ENCODE measurements at regions not wholly inside any gene's neighbourhood (a gene's known extent, or its start where the extent isn't known, plus 50 kb on each side); places are given as distances from the start of the nearest gene placed in this dataset.

DNA sequence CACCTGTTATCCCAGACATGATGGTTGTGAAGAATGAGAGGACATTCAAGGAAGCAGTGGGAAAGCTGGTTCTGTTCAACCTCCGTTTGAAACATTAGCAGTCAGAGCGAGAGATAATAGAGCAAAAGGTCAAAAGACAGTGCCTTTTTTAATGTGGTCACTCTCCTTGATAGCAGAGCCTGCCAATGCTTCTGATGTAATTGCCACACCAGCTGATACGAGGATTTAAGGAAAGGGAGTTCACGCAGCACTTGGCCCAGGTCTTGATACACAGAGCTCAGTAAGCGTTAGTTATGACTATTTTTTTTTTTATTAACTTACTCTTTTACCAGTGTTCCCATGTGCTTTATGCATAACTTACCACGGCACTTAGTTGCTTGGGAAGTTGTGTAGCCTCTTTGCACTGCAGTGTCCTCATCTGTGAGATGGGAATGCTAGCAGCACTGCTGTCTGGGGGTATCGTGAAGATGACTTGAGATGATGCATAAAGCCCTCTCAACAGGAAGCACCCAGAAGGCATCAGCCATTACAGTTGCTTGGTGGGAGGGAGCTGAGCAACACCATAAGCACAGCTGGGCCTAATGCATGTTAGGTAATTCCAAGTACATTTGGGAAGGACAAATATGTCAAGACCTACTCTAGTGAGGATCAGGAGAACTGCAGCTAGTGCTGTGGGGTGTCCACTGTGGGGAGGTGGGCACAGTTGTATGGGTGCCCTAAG, 123.3 kb upstream of the RASGRP1 start:
- no peaks in the 10 kb centered on the region for H3K4me1 ChIP-seq (ENCODE audit: insufficient read depth, low read length, poor library complexity, severe bottlenecking)
- no peaks in the 10 kb centered on the region for H3K27me3 ChIP-seq (replicated peaks; ENCODE audit: insufficient read depth, low read depth, low read length, poor library complexity)
- no peak overlapping the region for H3K27ac ChIP-seq (ENCODE audit: low read depth, low read length, poor library complexity, severe bottlenecking)
- H3K4me3 ChIP-seq (ENCODE audit: low read depth, low read length, poor library complexity, severe bottlenecking), result no peak overlapping the region
- ChIA-PET POLR2A (ENCODE audit: low non-redundant PET) (interaction anchor here (0.6 kb wide), 1 partner anchor 177 kb away, joined by 4 read pairs; no protein-coding TSS in a partner anchor), CTCF (interaction anchor here (1.0 to 2.0 kb wide), 3 partner anchors 12 to 248 kb away, joined by 4 to 7 read pairs (median 5); no protein-coding TSS in a partner anchor)
- TF ChIP-seq, protein P1, sequence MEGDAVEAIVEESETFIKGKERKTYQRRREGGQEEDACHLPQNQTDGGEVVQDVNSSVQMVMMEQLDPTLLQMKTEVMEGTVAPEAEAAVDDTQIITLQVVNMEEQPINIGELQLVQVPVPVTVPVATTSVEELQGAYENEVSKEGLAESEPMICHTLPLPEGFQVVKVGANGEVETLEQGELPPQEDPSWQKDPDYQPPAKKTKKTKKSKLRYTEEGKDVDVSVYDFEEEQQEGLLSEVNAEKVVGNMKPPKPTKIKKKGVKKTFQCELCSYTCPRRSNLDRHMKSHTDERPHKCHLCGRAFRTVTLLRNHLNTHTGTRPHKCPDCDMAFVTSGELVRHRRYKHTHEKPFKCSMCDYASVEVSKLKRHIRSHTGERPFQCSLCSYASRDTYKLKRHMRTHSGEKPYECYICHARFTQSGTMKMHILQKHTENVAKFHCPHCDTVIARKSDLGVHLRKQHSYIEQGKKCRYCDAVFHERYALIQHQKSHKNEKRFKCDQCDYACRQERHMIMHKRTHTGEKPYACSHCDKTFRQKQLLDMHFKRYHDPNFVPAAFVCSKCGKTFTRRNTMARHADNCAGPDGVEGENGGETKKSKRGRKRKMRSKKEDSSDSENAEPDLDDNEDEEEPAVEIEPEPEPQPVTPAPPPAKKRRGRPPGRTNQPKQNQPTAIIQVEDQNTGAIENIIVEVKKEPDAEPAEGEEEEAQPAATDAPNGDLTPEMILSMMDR (conservative IDR thresholded peaks at IDR 0.05; ENCODE audit: low read depth, low read length), result no peak
- TF ChIP-seq EZH2 (IDR thresholded peaks at IDR 0.05; ENCODE audit: borderline replicate concordance, low read depth, low read length, poor library complexity, severe bottlenecking), result no peak
- no TSS peak for BruUV-seq (replicated peaks)
- DNase-seq (ENCODE audit: low spot score), result no peak
- H3K9me3 ChIP-seq (ENCODE audit: low read depth, low read length, poor library complexity, severe bottlenecking), result no peaks in the 10 kb centered on the region
- intact Hi-C loops (cut with micrococcal nuclease; ENCODE audit: unreplicated experiment), result loop anchor here (5.0 to 10.0 kb wide), 2 partner anchors 213 to 691 kb away; no protein-coding TSS in a partner anchor
- H3K36me3 ChIP-seq (ENCODE audit: insufficient read depth, low read length, poor library complexity, severe bottlenecking), result no peaks in the 10 kb centered on the region

DNA sequence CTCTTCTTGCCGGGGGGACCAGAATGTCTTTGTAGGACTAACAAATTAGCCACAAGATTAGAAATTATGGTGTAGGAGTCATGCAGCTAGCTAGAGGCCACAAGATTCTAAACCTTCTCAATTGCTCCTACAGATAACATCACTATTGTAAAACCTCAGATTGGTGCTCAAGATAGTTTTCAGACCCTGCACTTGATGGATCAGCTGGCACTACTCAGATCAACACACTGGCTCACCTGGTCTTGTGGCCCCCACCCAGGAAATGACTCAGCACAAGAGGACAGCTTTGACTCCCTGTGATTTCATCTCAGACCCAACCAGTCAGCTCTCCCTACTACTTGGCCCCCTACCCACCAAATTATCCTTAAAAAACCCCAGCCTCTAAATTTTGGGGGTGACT, 124.1 kb upstream of the RASGRP1 start:
- Histone ChIP-seq H3K27me3 (replicated peaks; ENCODE audit: insufficient read depth, low read depth, low read length, poor library complexity) (no peaks in the 10 kb centered on the region), H3K27ac (ENCODE audit: low read depth, low read length, poor library complexity, severe bottlenecking) (no peak overlapping the region), H3K36me3 (ENCODE audit: insufficient read depth, low read length, poor library complexity, severe bottlenecking) (no peaks in the 10 kb centered on the region), H3K4me3 (ENCODE audit: low read depth, low read length, poor library complexity, severe bottlenecking) (no peak overlapping the region), H3K9me3 (ENCODE audit: low read depth, low read length, poor library complexity, severe bottlenecking) (no peaks in the 10 kb centered on the region), H3K4me1 (ENCODE audit: insufficient read depth, low read length, poor library complexity, severe bottlenecking) (no peaks in the 10 kb centered on the region)
- DNase-seq (ENCODE audit: low spot score), result no peak
- ChIA-PET CTCF (interaction anchor here (1.4 kb wide), 1 partner anchor 249 kb away, joined by 5 read pairs; no protein-coding TSS in a partner anchor), POLR2A (ENCODE audit: low non-redundant PET) (interaction anchor here (0.6 kb wide), 1 partner anchor 178 kb away, joined by 4 read pairs; no protein-coding TSS in a partner anchor)
- no TSS peak for BruUV-seq (replicated peaks)
- intact Hi-C loops (cut with micrococcal nuclease; ENCODE audit: unreplicated experiment), result loop anchor here (5.0 to 10.0 kb wide), 2 partner anchors 214 to 691 kb away; no protein-coding TSS in a partner anchor
- TF ChIP-seq EZH2 (IDR thresholded peaks at IDR 0.05; ENCODE audit: borderline replicate concordance, low read depth, low read length, poor library complexity, severe bottlenecking), result no peak
- TF ChIP-seq, protein P1 (conservative IDR thresholded peaks at IDR 0.05; ENCODE audit: low read depth, low read length), result no peak

DNA sequence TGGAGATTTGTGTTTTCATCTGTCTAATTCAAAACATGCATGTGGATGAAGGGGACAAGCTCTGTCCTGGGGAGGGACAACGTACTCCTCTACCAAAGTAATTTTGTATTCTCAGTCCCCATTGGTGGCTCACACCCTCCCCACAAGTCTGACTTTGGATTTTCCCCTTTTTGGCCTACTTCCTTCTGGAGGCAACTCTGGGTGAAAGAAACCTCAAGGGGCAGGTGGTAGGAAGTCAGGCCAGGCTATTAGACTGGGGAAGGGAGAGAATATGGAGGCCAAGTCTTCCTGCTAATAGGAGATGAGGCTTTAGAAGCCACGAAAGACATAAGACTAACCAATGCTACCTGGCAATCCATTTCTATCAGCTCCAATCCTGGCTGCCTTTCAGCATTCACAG, 124.9 kb upstream of the RASGRP1 start:
- TF ChIP-seq, protein P1 (conservative IDR thresholded peaks at IDR 0.05; ENCODE audit: low read depth, low read length), result no peak
- no peak for TF ChIP-seq EZH2 (IDR thresholded peaks at IDR 0.05; ENCODE audit: borderline replicate concordance, low read depth, low read length, poor library complexity, severe bottlenecking)
- Histone ChIP-seq H3K36me3 (ENCODE audit: insufficient read depth, low read length, poor library complexity, severe bottlenecking) (no peaks in the 10 kb centered on the region), H3K9me3 (ENCODE audit: low read depth, low read length, poor library complexity, severe bottlenecking) (no peaks in the 10 kb centered on the region), H3K4me1 (ENCODE audit: insufficient read depth, low read length, poor library complexity, severe bottlenecking) (no peaks in the 10 kb centered on the region), H3K27me3 (replicated peaks; ENCODE audit: insufficient read depth, low read depth, low read length, poor library complexity) (no peaks in the 10 kb centered on the region), H3K27ac (ENCODE audit: low read depth, low read length, poor library complexity, severe bottlenecking) (no peak overlapping the region), H3K4me3 (ENCODE audit: low read depth, low read length, poor library complexity, severe bottlenecking) (no peak overlapping the region)
- intact Hi-C loops (cut with micrococcal nuclease; ENCODE audit: unreplicated experiment), result loop anchor here (5.0 to 10.0 kb wide), 2 partner anchors 215 to 692 kb away; no protein-coding TSS in a partner anchor
- DNase-seq (ENCODE audit: low spot score), result no peak
- POLR2A ChIA-PET (ENCODE audit: low non-redundant PET), result no interaction called here
- CTCF ChIA-PET, result interaction anchor here (1.6 to 2.1 kb wide), 2 partner anchors 10 to 249 kb away, joined by 7 to 16 read pairs; no protein-coding TSS in a partner anchor
- BruUV-seq (replicated peaks), result no TSS peak
